Activated CD4-positive, alpha-beta T cell treated with anti-CD3 and anti-CD28 coated beads, Interleukin-10, Interleukin-2, amounts not matched to agents 100 ng/mL and 50 ng/mL, durations not matched to agents 16 hours and 8 hours (primary cell): ENCODE measurements at regions not wholly inside any gene's neighbourhood (a gene's known extent, or its start where the extent isn't known, plus 50 kb on each side); places are given as distances from the start of the nearest gene placed in this dataset.
A peak's percentile ranks its signal among the peaks of the same experiment; 100 is the strongest.
"Not testable (repeated sequence)": the region's sequence is repeated elsewhere in the genome, so short reads cannot be mapped to it uniquely, and the experiment has no call there.

ENCODE experiments used
- DNase-seq: peaks from one replicate; pipeline ENCODE4 v3.0.0-alpha.2; 2020

- DNase-seq, result no peak
These were observed 102.6 kb upstream of the SATB1 start for GRCh38 chr3:18527691-18528090.

- no peak for DNase-seq
These were observed 101.5 kb upstream of the SATB1 start for GRCh38 chr3:18526667-18527066.

GRCh38 chr3:18516170-18516569, 91.0 kb upstream of the SATB1 start:
- DNase-seq, result not testable (repeated sequence)

- DNase-seq, result no peak
These were observed 88.0 kb upstream of the SATB1 start for GRCh38 chr3:18513091-18513490.

GRCh38 chr3:18512007-18512406, 86.9 kb upstream of the SATB1 start:
- DNase-seq, result no peak

GRCh38 chr3:18510947-18511346, 85.8 kb upstream of the SATB1 start:
- no peak for DNase-seq

- no peak for DNase-seq
These were observed 82.2 kb upstream of the SATB1 start for GRCh38 chr3:18507333-18507732.

- DNase-seq, result no peak
These were observed 79.9 kb upstream of the SATB1 start for GRCh38 chr3:18505056-18505455.

GRCh38 chr3:18501679-18502343, 76.7 kb upstream of the SATB1 start:
- DNase-seq, result peak; percentile 64

GRCh38 chr3:18500322-18500721, 75.2 kb upstream of the SATB1 start:
- DNase-seq, result no peak

- DNase-seq, result no peak
These were observed 74.2 kb upstream of the SATB1 start for GRCh38 chr3:18499301-18499700.

- no peak for DNase-seq
These were observed 69.1 kb upstream of the SATB1 start for GRCh38 chr3:18494251-18494650.

- peak; percentile 37 for DNase-seq
These were observed 64.8 kb upstream of the SATB1 start for GRCh38 chr3:18489939-18490338.

GRCh38 chr3:18483226-18483625, 58.1 kb upstream of the SATB1 start:
- no peak for DNase-seq

GRCh38 chr3:18481946-18482548, 56.9 kb upstream of the SATB1 start:
- DNase-seq, result no peak

- no peak for DNase-seq
These were observed 52.5 kb upstream of the SATB1 start for GRCh38 chr3:18477620-18478019.
